Nephron (organoid): ENCODE measurements at regions not wholly inside any gene's neighbourhood (a gene's known extent, or its start where the extent isn't known, plus 50 kb on each side); places are given as distances from the start of the nearest gene placed in this dataset.

Experiments
- H3K27ac Mint-ChIP-seq, 3 experiments: 2 replicates each; pipeline ENCODE4 v1.8.0; 2020; ENCODE audit warnings: mixed read lengths in 3 of 3, mild to moderate bottlenecking in 2 of 3, moderate library complexity in 1 of 3
- H3K27me3 Mint-ChIP-seq: 2 replicates; pipeline ENCODE4 v1.8.0; 2021; ENCODE audit warnings: low read depth, mild to moderate bottlenecking, moderate library complexity, mixed read lengths
- H3K36me3 Mint-ChIP-seq: 2 replicates; pipeline ENCODE4 v1.8.0; 2020; ENCODE audit warnings: low read depth, mixed read lengths
- H3K4me1 Mint-ChIP-seq: 2 replicates; pipeline ENCODE4 v1.8.0; 2020; ENCODE audit warnings: mixed read lengths
- H3K4me3 Mint-ChIP-seq, 3 experiments: 2 replicates each; pipeline ENCODE4 v1.8.0; 2020; ENCODE audit warnings: mild to moderate bottlenecking in 3 of 3, mixed read lengths in 3 of 3, moderate library complexity in 2 of 3
- H3K9me3 Mint-ChIP-seq: 2 replicates; pipeline ENCODE4 v1.8.0; 2020; ENCODE audit warnings: mixed read lengths
- TF ChIP-seq, protein P1 (sequence below), 3 experiments: fragments of 200-600 bp; sonication (generic); IDR thresholded peaks; one replicate each; pipeline ENCODE4 v1.5.0; 2021; ENCODE audit warnings: antibody characterized with exemption in 3 of 3; ENCODE audit not compliant: unreplicated experiment in 3 of 3

DNA sequence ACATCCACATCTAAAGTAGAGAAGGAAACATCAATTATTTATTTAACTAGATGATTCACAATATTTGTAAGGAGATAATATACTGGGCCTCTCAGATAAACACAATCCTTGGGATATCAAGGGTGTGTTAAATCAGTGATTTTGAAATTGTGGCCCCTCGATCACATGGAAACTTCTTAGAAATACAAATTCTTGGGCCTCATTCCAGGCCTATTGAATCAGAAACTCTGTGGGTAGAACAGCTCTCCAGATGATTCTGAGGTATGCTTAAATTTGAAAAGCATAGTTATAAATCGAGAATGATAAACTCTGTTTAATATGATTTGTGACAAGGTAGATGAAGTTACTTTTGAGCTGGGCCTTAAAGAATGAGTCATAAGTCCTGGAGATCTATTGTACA, 64.3 kb upstream of the GPR174 start:
- Mint-ChIP-seq H3K27ac (no peak overlapping the region), H3K27me3 (no peaks in the 10 kb centered on the region), H3K4me1 (peaks cover 12% of the 10 kb centered on the region), H3K9me3 (peaks cover 8% of the 10 kb centered on the region), H3K36me3 (no peaks in the 10 kb centered on the region), H3K4me3 (no peak overlapping the region)
- TF ChIP-seq, protein P1, sequence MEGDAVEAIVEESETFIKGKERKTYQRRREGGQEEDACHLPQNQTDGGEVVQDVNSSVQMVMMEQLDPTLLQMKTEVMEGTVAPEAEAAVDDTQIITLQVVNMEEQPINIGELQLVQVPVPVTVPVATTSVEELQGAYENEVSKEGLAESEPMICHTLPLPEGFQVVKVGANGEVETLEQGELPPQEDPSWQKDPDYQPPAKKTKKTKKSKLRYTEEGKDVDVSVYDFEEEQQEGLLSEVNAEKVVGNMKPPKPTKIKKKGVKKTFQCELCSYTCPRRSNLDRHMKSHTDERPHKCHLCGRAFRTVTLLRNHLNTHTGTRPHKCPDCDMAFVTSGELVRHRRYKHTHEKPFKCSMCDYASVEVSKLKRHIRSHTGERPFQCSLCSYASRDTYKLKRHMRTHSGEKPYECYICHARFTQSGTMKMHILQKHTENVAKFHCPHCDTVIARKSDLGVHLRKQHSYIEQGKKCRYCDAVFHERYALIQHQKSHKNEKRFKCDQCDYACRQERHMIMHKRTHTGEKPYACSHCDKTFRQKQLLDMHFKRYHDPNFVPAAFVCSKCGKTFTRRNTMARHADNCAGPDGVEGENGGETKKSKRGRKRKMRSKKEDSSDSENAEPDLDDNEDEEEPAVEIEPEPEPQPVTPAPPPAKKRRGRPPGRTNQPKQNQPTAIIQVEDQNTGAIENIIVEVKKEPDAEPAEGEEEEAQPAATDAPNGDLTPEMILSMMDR (IDR thresholded peaks at IDR 0.05; ENCODE audit: unreplicated experiment in 3 of 3): no peak

DNA sequence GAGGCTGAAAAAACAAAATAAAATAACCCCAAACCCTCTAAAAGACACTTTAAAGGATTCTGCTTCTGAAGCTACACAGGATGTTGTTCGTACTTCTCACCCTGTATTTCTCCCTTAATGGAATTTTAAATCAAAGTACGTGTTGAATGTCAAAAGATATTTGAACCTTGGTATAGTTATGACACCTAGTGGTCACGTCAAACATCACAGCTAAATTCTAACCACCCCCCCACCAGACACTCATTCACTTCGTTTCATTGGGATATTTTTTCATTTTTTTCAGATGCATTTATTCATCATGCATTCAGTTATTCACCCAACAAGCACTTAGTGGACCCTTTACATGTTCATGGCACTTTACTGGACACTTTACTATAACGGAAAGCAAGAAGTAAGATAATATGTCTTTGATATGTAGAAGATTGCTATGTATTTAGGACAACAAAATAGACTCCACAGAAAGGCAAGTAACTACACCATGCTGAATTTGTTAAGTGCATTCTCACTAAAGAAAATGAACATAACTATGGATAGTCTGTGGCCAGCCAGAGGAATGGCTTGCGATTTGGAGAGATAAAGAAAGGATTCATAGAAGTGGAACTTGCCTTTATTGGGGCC, 62.5 kb upstream of the GPR174 start:
- Mint-ChIP-seq H3K36me3 (no peaks in the 10 kb centered on the region), H3K27me3 (no peaks in the 10 kb centered on the region), H3K27ac (peak overlapping the region in 1 of 3 experiments; percentile 34), H3K4me3 (no peak overlapping the region), H3K4me1 (peaks cover 12% of the 10 kb centered on the region), H3K9me3 (no peaks in the 10 kb centered on the region)
- TF ChIP-seq, protein P1 (IDR thresholded peaks at IDR 0.05; ENCODE audit: unreplicated experiment in 3 of 3): peak; percentile 49 to 60 (median 52)

DNA sequence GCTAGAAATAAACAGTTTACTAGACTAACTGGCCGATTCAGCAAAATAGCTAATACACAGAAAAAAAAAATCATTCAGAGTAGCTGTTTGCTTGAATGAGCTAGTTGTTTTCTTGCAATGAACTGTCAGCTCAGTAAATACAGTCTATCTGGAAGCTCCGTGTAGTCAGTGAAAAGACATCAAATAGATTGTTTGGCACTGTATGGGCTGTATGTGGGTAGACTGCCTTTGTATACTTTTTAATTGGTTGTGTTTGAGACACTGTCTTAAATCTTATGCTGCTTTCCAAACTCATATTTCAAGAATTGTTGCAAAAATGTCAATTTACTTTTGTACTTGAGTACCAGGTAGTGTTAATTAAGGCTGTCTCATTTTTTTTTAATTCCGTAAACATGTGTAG, 61.6 kb upstream of the GPR174 start:
- Mint-ChIP-seq H3K4me1 (peaks cover 12% of the 10 kb centered on the region), H3K27me3 (no peaks in the 10 kb centered on the region), H3K9me3 (no peaks in the 10 kb centered on the region), H3K4me3 (no peak overlapping the region), H3K36me3 (no peaks in the 10 kb centered on the region), H3K27ac (peak overlapping the region in 1 of 3 experiments; percentile 35)
- TF ChIP-seq, protein P1 (IDR thresholded peaks at IDR 0.05; ENCODE audit: unreplicated experiment in 3 of 3): no peak

DNA sequence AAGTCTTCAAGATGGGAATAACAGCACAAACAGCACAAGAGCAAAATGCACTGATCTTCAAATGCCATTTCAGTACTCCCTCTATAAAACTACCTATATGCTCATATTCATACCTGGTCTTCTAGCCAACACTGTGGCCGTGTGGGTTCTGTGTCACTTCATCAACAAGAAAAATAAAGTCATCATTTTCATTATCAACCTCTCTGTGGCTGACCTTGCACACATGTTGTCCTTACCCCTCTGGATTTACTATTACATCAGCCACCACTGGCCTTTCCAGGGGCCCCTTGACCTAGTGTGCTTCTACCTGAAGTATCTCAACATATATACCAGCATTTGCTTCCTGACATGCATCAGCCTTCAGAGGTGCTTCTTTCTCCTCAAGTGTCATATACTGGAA, 59.6 kb upstream of the GPR174 start:
- H3K27me3 Mint-ChIP-seq: no peaks in the 10 kb centered on the region
- peaks cover 12% of the 10 kb centered on the region for H3K4me1 Mint-ChIP-seq
- H3K4me3 Mint-ChIP-seq: no peak overlapping the region
- no peaks in the 10 kb centered on the region for H3K36me3 Mint-ChIP-seq
- H3K9me3 Mint-ChIP-seq: no peaks in the 10 kb centered on the region
- peak overlapping the region in 1 of 3 experiments; percentile 34 for H3K27ac Mint-ChIP-seq
- TF ChIP-seq, protein P1 (IDR thresholded peaks at IDR 0.05; ENCODE audit: unreplicated experiment in 3 of 3): no peak

DNA sequence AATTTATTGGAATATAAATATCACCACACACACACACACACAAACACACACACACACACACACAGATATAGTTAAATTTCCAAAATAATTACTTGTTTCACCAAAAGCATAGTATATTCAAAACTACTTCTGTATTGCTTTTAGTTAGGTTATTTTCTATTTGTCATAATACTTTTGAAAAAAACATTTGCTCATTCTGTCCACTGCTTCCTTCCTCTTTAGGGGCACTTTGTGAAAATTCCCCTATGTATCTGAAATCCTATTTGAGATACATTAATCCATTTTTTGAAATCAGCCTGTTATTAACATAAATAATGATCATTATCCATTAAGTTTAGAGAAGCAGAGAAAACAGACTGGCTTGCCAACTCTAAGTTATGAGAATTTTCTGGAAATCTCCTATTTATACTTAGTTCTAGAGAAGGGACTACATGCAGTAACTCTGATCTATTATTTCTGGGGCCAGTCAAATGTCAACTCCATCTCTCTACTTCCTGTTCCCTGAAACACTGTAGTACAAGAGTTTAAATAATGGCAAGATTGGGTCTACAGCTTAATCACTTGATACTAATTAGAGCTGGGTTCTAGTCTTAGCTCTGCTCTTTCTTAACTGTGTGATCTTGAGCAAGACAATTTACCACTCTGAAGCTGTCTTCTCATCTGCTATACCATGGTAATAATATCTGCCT, 54.4 kb upstream of the GPR174 start:
- no peak overlapping the region for H3K4me3 Mint-ChIP-seq
- H3K27ac Mint-ChIP-seq: no peak overlapping the region
- H3K36me3 Mint-ChIP-seq: no peaks in the 10 kb centered on the region
- H3K27me3 Mint-ChIP-seq: no peaks in the 10 kb centered on the region
- peaks cover 2% of the 10 kb centered on the region for H3K9me3 Mint-ChIP-seq
- H3K4me1 Mint-ChIP-seq: no peaks in the 10 kb centered on the region
- TF ChIP-seq, protein P1 (IDR thresholded peaks at IDR 0.05; ENCODE audit: unreplicated experiment in 3 of 3): no peak
